ENCODE measurements at regions not wholly inside any gene's neighbourhood (a gene's known extent, or its start where the extent isn't known, plus 50 kb on each side); places are given as distances from the start of the nearest gene placed in this dataset.

DNA sequence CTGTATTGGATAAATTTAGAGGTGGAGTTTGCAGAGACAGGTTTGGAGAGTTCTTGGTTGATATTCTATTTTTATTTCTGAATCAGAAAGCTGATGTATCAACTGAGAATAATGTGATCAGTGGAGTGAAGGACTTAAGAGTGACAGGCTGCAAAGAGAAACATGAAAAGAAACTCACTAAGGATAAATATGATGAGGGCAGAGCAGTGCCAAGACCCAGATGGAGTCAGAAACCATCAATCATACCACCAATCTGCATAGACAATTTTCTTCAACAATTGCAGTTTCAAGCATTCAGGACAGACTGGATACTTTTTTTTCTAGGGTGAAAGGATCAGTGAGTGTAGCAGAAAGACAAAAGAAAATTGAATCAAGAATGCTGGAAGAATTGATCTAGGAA lies 226.7 kb upstream of the NAV3 start:
- H3K4me1 ChIP-seq (ENCODE audit: control insufficient read depth, insufficient read depth, low read length), result no peaks in the 10 kb centered on the region
- no peaks in the 10 kb centered on the region for H3K27me3 ChIP-seq (ENCODE audit: control insufficient read depth, insufficient read depth, low read length)
- H3K4me3 ChIP-seq (ENCODE audit: low read depth, low read length), result no peak overlapping the region

GRCh38 chr12:77601069-77601468 lies 229.6 kb upstream of the NAV3 start:
- Histone ChIP-seq H3K9ac (ENCODE audit: low read length) (no peak overlapping the region), H3K4me3 (ENCODE audit: low read depth, low read length) (no peak overlapping the region), H3K9me3 (ENCODE audit: control insufficient read depth, insufficient read depth, low read depth, low read length) (no peaks in the 10 kb centered on the region), H3K27ac (ENCODE audit: low read depth, low read length) (no peak overlapping the region), H3K27me3 (ENCODE audit: control insufficient read depth, insufficient read depth, low read length) (no peaks in the 10 kb centered on the region), H3K4me1 (ENCODE audit: control insufficient read depth, insufficient read depth, low read length) (no peaks in the 10 kb centered on the region), H3K36me3 (ENCODE audit: control insufficient read depth, insufficient read depth, low read length) (no peaks in the 10 kb centered on the region)

More for the DNA sequence above, 226.7 kb upstream of the NAV3 start:
- no peak overlapping the region for H3K27ac ChIP-seq (ENCODE audit: low read depth, low read length)
- no peaks in the 10 kb centered on the region for H3K36me3 ChIP-seq (ENCODE audit: control insufficient read depth, insufficient read depth, low read length)
- no peak overlapping the region for H3K9ac ChIP-seq (ENCODE audit: low read length)
- no peaks in the 10 kb centered on the region for H3K9me3 ChIP-seq (ENCODE audit: control insufficient read depth, insufficient read depth, low read depth, low read length)

- Histone ChIP-seq H3K27ac (ENCODE audit: low read depth, low read length) (no peak overlapping the region), H3K4me3 (ENCODE audit: low read depth, low read length) (no peak overlapping the region), H3K36me3 (ENCODE audit: control insufficient read depth, insufficient read depth, low read length) (no peaks in the 10 kb centered on the region), H3K4me1 (ENCODE audit: control insufficient read depth, insufficient read depth, low read length) (no peaks in the 10 kb centered on the region), H3K9me3 (ENCODE audit: control insufficient read depth, insufficient read depth, low read depth, low read length) (no peaks in the 10 kb centered on the region), H3K9ac (ENCODE audit: low read length) (no peak overlapping the region), H3K27me3 (ENCODE audit: control insufficient read depth, insufficient read depth, low read length) (no peaks in the 10 kb centered on the region)
Observed at GRCh38 chr12:77600468-77600843, 230.2 kb upstream of the NAV3 start.

- H3K4me1 ChIP-seq (ENCODE audit: control insufficient read depth, insufficient read depth, low read length), result no peaks in the 10 kb centered on the region
- H3K4me3 ChIP-seq (ENCODE audit: low read depth, low read length), result no peak overlapping the region
- no peaks in the 10 kb centered on the region for H3K36me3 ChIP-seq (ENCODE audit: control insufficient read depth, insufficient read depth, low read length)
- no peak overlapping the region for H3K27ac ChIP-seq (ENCODE audit: low read depth, low read length)
- H3K27me3 ChIP-seq (ENCODE audit: control insufficient read depth, insufficient read depth, low read length), result no peaks in the 10 kb centered on the region
- H3K9ac ChIP-seq (ENCODE audit: low read length), result no peak overlapping the region
- H3K9me3 ChIP-seq (ENCODE audit: control insufficient read depth, insufficient read depth, low read depth, low read length), result no peaks in the 10 kb centered on the region
Observed at GRCh38 chr12:77599782-77600467, 230.8 kb upstream of the NAV3 start.

DNA sequence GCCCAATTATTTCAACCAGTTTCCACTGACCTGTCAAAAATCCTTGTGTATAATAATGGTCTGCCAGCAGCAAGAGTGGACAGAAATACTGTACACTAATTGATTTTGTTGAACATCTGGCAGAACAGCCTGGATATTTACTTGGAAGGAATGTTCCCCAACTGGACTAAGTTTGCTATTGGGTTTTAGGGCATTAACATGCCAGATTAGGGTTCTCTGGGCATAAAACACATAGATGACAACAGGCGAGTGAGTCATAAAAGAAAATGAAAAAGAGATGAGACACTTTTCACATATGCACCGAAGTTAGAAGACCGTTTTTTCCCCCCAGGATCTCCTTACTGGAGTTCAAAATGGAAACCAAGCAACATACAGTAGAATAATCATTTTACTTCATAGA lies 236.3 kb upstream of the NAV3 start:
- Histone ChIP-seq H3K4me1 (ENCODE audit: control insufficient read depth, insufficient read depth, low read length) (no peaks in the 10 kb centered on the region), H3K4me3 (ENCODE audit: low read depth, low read length) (no peak overlapping the region), H3K36me3 (ENCODE audit: control insufficient read depth, insufficient read depth, low read length) (no peaks in the 10 kb centered on the region), H3K9ac (ENCODE audit: low read length) (no peak overlapping the region), H3K9me3 (ENCODE audit: control insufficient read depth, insufficient read depth, low read depth, low read length) (no peaks in the 10 kb centered on the region), H3K27me3 (ENCODE audit: control insufficient read depth, insufficient read depth, low read length) (no peaks in the 10 kb centered on the region), H3K27ac (ENCODE audit: low read depth, low read length) (no peak overlapping the region)

GRCh38 chr12:77592836-77593235 lies 237.9 kb upstream of the NAV3 start:
- no peaks in the 10 kb centered on the region for H3K9me3 ChIP-seq (ENCODE audit: control insufficient read depth, insufficient read depth, low read depth, low read length)
- H3K9ac ChIP-seq (ENCODE audit: low read length), result no peak overlapping the region
- H3K4me1 ChIP-seq (ENCODE audit: control insufficient read depth, insufficient read depth, low read length), result no peaks in the 10 kb centered on the region
- H3K27ac ChIP-seq (ENCODE audit: low read depth, low read length), result no peak overlapping the region
- H3K27me3 ChIP-seq (ENCODE audit: control insufficient read depth, insufficient read depth, low read length), result no peaks in the 10 kb centered on the region
- H3K4me3 ChIP-seq (ENCODE audit: low read depth, low read length), result no peak overlapping the region
- no peaks in the 10 kb centered on the region for H3K36me3 ChIP-seq (ENCODE audit: control insufficient read depth, insufficient read depth, low read length)

DNA sequence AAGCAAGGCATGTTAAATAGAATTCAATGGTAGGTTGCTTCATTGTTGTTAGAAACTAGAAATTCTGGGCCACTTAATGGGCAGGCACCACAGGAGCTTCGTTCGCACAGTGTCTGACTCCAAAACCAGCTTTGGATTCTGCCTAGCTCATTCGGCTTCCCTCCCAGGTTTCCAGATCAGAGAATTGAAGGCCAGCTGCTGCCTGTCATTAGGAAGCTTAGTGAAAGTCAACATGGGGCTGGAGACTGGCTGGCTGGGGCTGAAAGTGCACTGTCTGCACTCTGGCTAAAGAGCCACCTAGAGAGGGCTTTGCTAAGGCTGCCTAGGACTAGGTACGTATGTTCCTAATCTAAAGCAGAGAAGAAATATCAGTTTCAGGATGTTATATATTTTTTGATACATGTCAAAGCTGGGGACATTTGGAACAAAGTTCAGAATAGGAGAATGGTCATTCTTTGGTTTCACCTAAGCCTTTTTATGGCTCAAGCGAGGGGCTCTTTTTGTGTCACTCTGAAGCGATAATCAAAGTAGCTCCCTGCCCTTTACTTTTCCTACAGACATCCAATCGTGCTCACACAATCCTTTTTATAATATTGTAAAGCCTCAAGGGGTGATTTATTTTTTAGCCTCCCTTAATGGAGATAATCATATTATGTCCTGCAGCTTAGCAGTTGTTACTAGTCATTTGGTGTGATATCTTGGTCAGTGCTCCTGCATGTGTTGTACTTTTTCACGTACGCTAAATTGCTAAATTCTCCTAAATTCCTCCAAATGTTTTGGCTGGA lies 238.5 kb upstream of the NAV3 start:
- Histone ChIP-seq H3K27ac (ENCODE audit: low read depth, low read length) (no peak overlapping the region), H3K27me3 (ENCODE audit: control insufficient read depth, insufficient read depth, low read length) (no peaks in the 10 kb centered on the region), H3K9me3 (ENCODE audit: control insufficient read depth, insufficient read depth, low read depth, low read length) (no peaks in the 10 kb centered on the region), H3K4me3 (ENCODE audit: low read depth, low read length) (no peak overlapping the region), H3K36me3 (ENCODE audit: control insufficient read depth, insufficient read depth, low read length) (no peaks in the 10 kb centered on the region), H3K9ac (ENCODE audit: low read length) (no peak overlapping the region), H3K4me1 (ENCODE audit: control insufficient read depth, insufficient read depth, low read length) (no peaks in the 10 kb centered on the region)

- H3K27ac ChIP-seq (ENCODE audit: low read depth, low read length), result no peak overlapping the region
- H3K9me3 ChIP-seq (ENCODE audit: control insufficient read depth, insufficient read depth, low read depth, low read length), result no peaks in the 10 kb centered on the region
Observed at GRCh38 chr12:77590306-77590705, 240.4 kb upstream of the NAV3 start.

DNA sequence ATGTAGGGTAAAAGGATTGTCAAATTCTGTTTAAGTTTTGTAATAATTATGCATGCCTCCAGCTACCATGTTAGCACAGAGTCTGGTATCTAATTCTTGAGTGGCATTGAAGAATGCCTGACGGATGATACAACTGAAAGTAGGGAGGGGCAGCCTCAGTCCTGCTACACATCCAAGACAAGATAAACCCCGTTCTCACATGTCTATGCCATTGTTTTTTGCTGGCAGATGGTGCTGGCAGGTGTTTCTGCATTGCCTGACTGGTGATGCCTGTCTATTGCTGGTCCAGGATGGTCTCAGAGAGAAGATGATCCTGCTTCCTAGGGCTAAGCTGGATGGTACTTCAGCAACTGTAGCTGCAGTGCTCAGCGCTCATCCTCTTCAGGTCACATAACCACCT lies 245.8 kb upstream of the NAV3 start:
- no peak overlapping the region for H3K9ac ChIP-seq (ENCODE audit: low read length)
- H3K9me3 ChIP-seq (ENCODE audit: control insufficient read depth, insufficient read depth, low read depth, low read length), result no peaks in the 10 kb centered on the region
- H3K36me3 ChIP-seq (ENCODE audit: control insufficient read depth, insufficient read depth, low read length), result no peaks in the 10 kb centered on the region
- H3K4me1 ChIP-seq (ENCODE audit: control insufficient read depth, insufficient read depth, low read length), result no peaks in the 10 kb centered on the region
- no peak overlapping the region for H3K27ac ChIP-seq (ENCODE audit: low read depth, low read length)
- no peak overlapping the region for H3K4me3 ChIP-seq (ENCODE audit: low read depth, low read length)
- no peaks in the 10 kb centered on the region for H3K27me3 ChIP-seq (ENCODE audit: control insufficient read depth, insufficient read depth, low read length)

More at GRCh38 chr12:77590306-77590705, 240.4 kb upstream of the NAV3 start:
- Histone ChIP-seq H3K4me1 (ENCODE audit: control insufficient read depth, insufficient read depth, low read length) (no peaks in the 10 kb centered on the region), H3K36me3 (ENCODE audit: control insufficient read depth, insufficient read depth, low read length) (no peaks in the 10 kb centered on the region), H3K9ac (ENCODE audit: low read length) (no peak overlapping the region), H3K4me3 (ENCODE audit: low read depth, low read length) (no peak overlapping the region), H3K27me3 (ENCODE audit: control insufficient read depth, insufficient read depth, low read length) (no peaks in the 10 kb centered on the region)

GRCh38 chr12:77578466-77579220 lies 252.1 kb upstream of the NAV3 start:
- Histone ChIP-seq H3K27ac (ENCODE audit: low read depth, low read length) (no peak overlapping the region), H3K36me3 (ENCODE audit: control insufficient read depth, insufficient read depth, low read length) (no peaks in the 10 kb centered on the region), H3K9me3 (ENCODE audit: control insufficient read depth, insufficient read depth, low read depth, low read length) (no peaks in the 10 kb centered on the region), H3K4me3 (ENCODE audit: low read depth, low read length) (no peak overlapping the region), H3K27me3 (ENCODE audit: control insufficient read depth, insufficient read depth, low read length) (no peaks in the 10 kb centered on the region), H3K9ac (ENCODE audit: low read length) (no peak overlapping the region), H3K4me1 (ENCODE audit: control insufficient read depth, insufficient read depth, low read length) (no peaks in the 10 kb centered on the region)

DNA sequence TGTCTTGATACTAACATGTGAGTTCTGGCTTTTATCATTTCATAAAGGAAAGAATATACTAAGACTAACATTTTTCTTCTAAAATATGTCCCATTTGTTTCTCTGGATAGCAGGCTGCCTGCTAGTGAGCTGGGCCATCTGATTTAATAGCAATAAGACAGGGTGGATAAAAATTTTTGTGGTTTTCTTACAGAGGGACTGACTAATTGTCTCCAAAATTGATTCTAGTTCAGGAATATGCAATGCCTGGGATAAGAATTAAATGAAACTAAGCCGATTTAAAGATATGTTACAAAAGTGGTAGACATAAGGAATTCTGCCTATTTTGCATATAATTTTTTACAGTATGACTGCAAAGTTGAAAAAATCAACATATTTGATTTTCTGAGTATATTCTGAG lies 252.9 kb upstream of the NAV3 start:
- no peak overlapping the region for H3K27ac ChIP-seq (ENCODE audit: low read depth, low read length)
- H3K4me1 ChIP-seq (ENCODE audit: control insufficient read depth, insufficient read depth, low read length), result no peaks in the 10 kb centered on the region
- no peak overlapping the region for H3K4me3 ChIP-seq (ENCODE audit: low read depth, low read length)
- no peaks in the 10 kb centered on the region for H3K27me3 ChIP-seq (ENCODE audit: control insufficient read depth, insufficient read depth, low read length)
- H3K9ac ChIP-seq (ENCODE audit: low read length), result no peak overlapping the region
- no peaks in the 10 kb centered on the region for H3K36me3 ChIP-seq (ENCODE audit: control insufficient read depth, insufficient read depth, low read length)
- H3K9me3 ChIP-seq (ENCODE audit: control insufficient read depth, insufficient read depth, low read depth, low read length), result no peaks in the 10 kb centered on the region

All from HUES6 (cell line).